ENCODE measurements at regions not wholly inside any gene's neighbourhood (a gene's known extent, or its start where the extent isn't known, plus 50 kb on each side); places are given as distances from the start of the nearest gene placed in this dataset.

DNA sequence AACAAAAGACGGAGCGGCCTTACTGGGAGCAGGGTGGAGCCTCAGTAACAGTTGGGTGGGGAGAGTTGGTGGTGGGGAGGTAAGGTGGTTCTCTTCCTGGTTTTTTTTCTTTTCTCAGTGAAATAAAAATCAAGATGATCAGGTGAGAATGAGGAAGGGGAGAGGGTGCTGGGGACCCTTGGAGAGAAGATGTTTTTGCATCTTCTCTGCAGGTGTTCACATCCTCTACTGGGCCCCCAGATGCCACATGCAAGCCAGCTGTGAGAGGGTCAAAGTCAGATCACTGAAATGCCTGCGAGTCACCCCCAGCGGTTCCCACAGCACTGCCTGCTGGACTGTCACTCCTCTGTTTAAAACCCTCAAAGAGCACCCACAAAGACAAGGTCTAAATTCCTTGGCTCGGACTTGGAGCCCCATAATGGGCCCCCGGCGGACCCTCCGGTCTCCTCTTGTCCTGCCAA is 69.8 kb upstream of the FHL2 start (continued):
- TF ChIP-seq USF1 (CRISPR knock-in tag; IDR thresholded peaks at IDR 0.05), result no peak
- no peak for TF ChIP-seq ZNF423 (CRISPR knock-in tag; IDR thresholded peaks at IDR 0.05)
- no peak for TF ChIP-seq SMAD3 (CRISPR knock-in tag; IDR thresholded peaks at IDR 0.05; ENCODE audit: borderline replicate concordance)

DNA sequence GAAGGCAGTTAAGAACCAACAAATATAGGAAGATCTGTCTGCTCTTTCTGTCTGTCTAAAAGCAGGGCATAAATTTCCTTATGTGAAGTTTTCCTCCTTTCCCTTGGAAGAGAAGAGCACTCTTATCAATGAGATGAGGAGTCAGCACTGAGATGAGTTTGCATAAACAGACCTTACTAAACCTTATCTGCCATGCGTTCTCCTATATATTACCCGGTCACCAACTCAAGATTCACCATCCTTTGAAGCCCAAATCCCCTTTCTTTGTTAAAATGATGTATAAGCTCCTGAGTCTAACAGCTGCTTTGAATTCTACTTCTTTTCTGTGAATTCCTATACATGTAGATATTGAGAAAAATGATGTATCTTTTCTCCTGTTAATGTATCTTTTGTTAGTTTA is 65.5 kb upstream of the FHL2 start:
- H3K4me3 Mint-ChIP-seq, result no peak overlapping the region

GRCh38 chr2:105460048-105460732 is 61.3 kb upstream of the FHL2 start:
- H3K27ac Mint-ChIP-seq, result no peak overlapping the region
- H3K4me1 Mint-ChIP-seq, result no peaks in the 10 kb centered on the region
- no peaks in the 10 kb centered on the region for H3K36me3 Mint-ChIP-seq
- peaks cover 5% of the 10 kb centered on the region; the same call in 1 of the 2 replicates for H3K27me3 Mint-ChIP-seq (ENCODE audit: low read depth)
- ATAC-seq, result no peak
- H3K9me3 Mint-ChIP-seq, result peaks cover 4% of the 10 kb centered on the region
- no peak for DNase-seq (ENCODE audit: low spot score)
- no peak overlapping the region for H3K4me3 Mint-ChIP-seq
- ChIA-PET POLR2A (no interaction called here), CTCF (interaction anchor here (1.0 kb wide), 1 partner anchor 84 kb away, joined by 3 read pairs; no protein-coding TSS in a partner anchor)
- TF ChIP-seq TCF7 (CRISPR knock-in tag; IDR thresholded peaks at IDR 0.05; ENCODE audit: low read depth), result no peak
- no peak for TF ChIP-seq E2F4 (CRISPR knock-in tag; IDR thresholded peaks at IDR 0.05; ENCODE audit: borderline replicate concordance, low read depth)
- no peak for TF ChIP-seq USF1 (CRISPR knock-in tag; IDR thresholded peaks at IDR 0.05)
- no peak for TF ChIP-seq GRHL2 (CRISPR knock-in tag; IDR thresholded peaks at IDR 0.05; ENCODE audit: insufficient replicate concordance, severe bottlenecking)
- no peak for TF ChIP-seq ZNF423 (CRISPR knock-in tag; IDR thresholded peaks at IDR 0.05)
- no peak for TF ChIP-seq ZNF121 (CRISPR knock-in tag; IDR thresholded peaks at IDR 0.05)
- no peak for TF ChIP-seq ZNF317 (CRISPR knock-in tag; IDR thresholded peaks at IDR 0.05; ENCODE audit: borderline replicate concordance, low read depth)
- no peak for TF ChIP-seq KAT7 (CRISPR knock-in tag; IDR thresholded peaks at IDR 0.05; ENCODE audit: borderline replicate concordance)
- TF ChIP-seq JUN (CRISPR knock-in tag; IDR thresholded peaks at IDR 0.05), result no peak
- TF ChIP-seq, protein P1, sequence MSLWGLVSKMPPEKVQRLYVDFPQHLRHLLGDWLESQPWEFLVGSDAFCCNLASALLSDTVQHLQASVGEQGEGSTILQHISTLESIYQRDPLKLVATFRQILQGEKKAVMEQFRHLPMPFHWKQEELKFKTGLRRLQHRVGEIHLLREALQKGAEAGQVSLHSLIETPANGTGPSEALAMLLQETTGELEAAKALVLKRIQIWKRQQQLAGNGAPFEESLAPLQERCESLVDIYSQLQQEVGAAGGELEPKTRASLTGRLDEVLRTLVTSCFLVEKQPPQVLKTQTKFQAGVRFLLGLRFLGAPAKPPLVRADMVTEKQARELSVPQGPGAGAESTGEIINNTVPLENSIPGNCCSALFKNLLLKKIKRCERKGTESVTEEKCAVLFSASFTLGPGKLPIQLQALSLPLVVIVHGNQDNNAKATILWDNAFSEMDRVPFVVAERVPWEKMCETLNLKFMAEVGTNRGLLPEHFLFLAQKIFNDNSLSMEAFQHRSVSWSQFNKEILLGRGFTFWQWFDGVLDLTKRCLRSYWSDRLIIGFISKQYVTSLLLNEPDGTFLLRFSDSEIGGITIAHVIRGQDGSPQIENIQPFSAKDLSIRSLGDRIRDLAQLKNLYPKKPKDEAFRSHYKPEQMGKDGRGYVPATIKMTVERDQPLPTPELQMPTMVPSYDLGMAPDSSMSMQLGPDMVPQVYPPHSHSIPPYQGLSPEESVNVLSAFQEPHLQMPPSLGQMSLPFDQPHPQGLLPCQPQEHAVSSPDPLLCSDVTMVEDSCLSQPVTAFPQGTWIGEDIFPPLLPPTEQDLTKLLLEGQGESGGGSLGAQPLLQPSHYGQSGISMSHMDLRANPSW (CRISPR knock-in tag; conservative IDR thresholded peaks at IDR 0.05; ENCODE audit: low read depth), result no peak
- no peak for TF ChIP-seq NFYB (CRISPR knock-in tag; conservative IDR thresholded peaks at IDR 0.05; ENCODE audit: low read depth)
- TF ChIP-seq ESRRA (CRISPR knock-in tag; IDR thresholded peaks at IDR 0.05; ENCODE audit: borderline replicate concordance), result no peak
- TF ChIP-seq SOX15 (CRISPR knock-in tag; IDR thresholded peaks at IDR 0.05), result no peak
- TF ChIP-seq E2F5 (CRISPR knock-in tag; IDR thresholded peaks at IDR 0.05), result no peak

More for the DNA sequence above, 65.5 kb upstream of the FHL2 start:
- ChIA-PET CTCF (no interaction called here), POLR2A (no interaction called here)
- ATAC-seq (no peak), DNase-seq (ENCODE audit: low spot score) (no peak)
- no peak overlapping the region for H3K27ac Mint-ChIP-seq
- H3K27me3 Mint-ChIP-seq (ENCODE audit: low read depth), result no peaks in the 10 kb centered on the region
- peaks cover 15% of the 10 kb centered on the region for H3K4me1 Mint-ChIP-seq
- no peak for TF ChIP-seq ZNF138 (CRISPR knock-in tag; conservative IDR thresholded peaks at IDR 0.05)
- TF ChIP-seq, protein P2, sequence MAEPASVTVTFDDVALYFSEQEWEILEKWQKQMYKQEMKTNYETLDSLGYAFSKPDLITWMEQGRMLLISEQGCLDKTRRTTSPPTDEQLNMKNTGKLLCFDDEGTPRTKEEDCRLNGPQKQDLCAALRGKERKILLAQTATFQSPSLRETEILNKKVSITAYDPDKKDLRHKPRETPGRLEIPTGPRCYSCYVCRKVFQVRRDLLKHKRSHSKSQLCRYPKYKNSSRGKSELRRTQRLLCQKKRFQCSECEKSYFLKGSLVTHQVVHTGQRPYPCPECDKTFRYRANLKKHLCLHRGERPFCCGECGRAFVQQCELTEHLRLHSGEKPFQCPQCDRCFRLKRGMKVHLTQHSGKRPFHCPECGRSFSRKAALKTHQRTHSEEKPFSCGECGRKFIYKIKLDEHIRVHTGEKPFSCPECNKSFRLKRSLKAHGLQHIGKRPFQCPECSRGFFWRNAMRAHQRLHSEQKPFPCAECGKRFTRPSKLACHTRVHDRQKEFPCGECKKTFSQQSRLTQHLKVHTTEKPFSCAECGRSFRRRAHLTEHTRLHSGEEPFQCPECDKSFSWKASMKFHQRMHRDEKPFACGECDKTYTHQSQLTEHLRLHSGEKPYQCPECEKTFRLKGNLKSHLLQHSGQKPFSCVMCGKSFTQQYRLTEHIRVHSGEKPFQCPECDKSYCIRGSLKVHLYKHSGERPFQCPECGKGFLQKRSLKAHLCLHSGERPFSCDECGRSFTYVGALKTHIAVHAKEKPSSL (CRISPR knock-in tag; conservative IDR thresholded peaks at IDR 0.05), result no peak
- TF ChIP-seq GABPB1 (CRISPR knock-in tag; IDR thresholded peaks at IDR 0.05), result no peak
- no peak for TF ChIP-seq JAZF1 (CRISPR knock-in tag; IDR thresholded peaks at IDR 0.05)
- TF ChIP-seq KAT7 (CRISPR knock-in tag; IDR thresholded peaks at IDR 0.05; ENCODE audit: borderline replicate concordance), result no peak
- TF ChIP-seq, protein P3, sequence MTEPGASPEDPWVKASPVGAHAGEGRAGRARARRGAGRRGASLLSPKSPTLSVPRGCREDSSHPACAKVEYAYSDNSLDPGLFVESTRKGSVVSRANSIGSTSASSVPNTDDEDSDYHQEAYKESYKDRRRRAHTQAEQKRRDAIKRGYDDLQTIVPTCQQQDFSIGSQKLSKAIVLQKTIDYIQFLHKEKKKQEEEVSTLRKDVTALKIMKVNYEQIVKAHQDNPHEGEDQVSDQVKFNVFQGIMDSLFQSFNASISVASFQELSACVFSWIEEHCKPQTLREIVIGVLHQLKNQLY (CRISPR knock-in tag; IDR thresholded peaks at IDR 0.05), result no peak
- no peak for TF ChIP-seq SP1 (CRISPR knock-in tag; conservative IDR thresholded peaks at IDR 0.05)
- TF ChIP-seq OVOL2 (CRISPR knock-in tag; IDR thresholded peaks at IDR 0.05; ENCODE audit: borderline replicate concordance), result no peak
- no peak for TF ChIP-seq ZNF671 (CRISPR knock-in tag; IDR thresholded peaks at IDR 0.05)
- no peaks in the 10 kb centered on the region for H3K9me3 Mint-ChIP-seq
- no peaks in the 10 kb centered on the region for H3K36me3 Mint-ChIP-seq

Measured in WTC11 (cell line).